Spleen (tissue), 7 donors: ENCODE measurements at regions not wholly inside any gene's neighbourhood (a gene's known extent, or its start where the extent isn't known, plus 50 kb on each side); places are given as distances from the start of the nearest gene placed in this dataset.

Experiments used
- POLR2A ChIP-seq, 3 donors: fragments of 450-650 bp; IDR thresholded peaks; one replicate each; pipeline ENCODE4 v1.5.1; 2017; ENCODE audit warnings: antibody characterized with exemption in 3 of 3, mild to moderate bottlenecking in 1 of 3
- TF ChIP-seq, protein P1 (sequence below), 11 experiments: fragments of 200-600 bp in 7 of 11; fragments of 450-650 bp in 4 of 11; sonication (generic) in 4 of 11; IDR thresholded peaks in 8 of 11; conservative IDR thresholded peaks in 3 of 11; 1 replicate in 7 of 11; 2 replicates in 4 of 11; pipeline versions ENCODE4 v1.4.0 to v1.8.0; 2016 to 2021; ENCODE audit warnings: antibody characterized with exemption in 11 of 11, inconsistent platforms in 4 of 11, mild to moderate bottlenecking in 1 of 11
- donor health status: DM: no; HTN: no; CAD: no; lungs with moderate emphysema.
- donor health status: DM: no; HTN: no; CAD: no.
- donor health status: DM: no; HTN: no; CAD: no.

DNA sequence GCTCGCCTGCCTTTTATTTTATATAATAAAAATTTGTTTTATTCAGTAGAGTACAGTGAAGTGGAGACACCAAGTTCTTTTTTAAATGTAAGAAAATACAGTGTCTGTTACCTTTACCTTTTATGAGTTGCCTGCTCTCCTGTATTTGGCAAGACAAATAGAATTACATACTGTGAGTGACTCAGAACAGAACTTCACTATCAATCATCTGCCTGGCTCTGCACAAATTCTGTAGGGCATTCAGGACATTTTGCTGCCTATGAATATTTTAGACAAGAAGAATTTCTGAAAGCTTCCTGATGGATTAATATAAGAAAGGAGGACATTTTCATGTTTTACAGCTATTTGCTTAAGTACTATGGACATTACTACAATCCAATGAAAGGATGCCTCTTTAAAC, 135.4 kb upstream of the PHF14 start:
- TF ChIP-seq, protein P1, sequence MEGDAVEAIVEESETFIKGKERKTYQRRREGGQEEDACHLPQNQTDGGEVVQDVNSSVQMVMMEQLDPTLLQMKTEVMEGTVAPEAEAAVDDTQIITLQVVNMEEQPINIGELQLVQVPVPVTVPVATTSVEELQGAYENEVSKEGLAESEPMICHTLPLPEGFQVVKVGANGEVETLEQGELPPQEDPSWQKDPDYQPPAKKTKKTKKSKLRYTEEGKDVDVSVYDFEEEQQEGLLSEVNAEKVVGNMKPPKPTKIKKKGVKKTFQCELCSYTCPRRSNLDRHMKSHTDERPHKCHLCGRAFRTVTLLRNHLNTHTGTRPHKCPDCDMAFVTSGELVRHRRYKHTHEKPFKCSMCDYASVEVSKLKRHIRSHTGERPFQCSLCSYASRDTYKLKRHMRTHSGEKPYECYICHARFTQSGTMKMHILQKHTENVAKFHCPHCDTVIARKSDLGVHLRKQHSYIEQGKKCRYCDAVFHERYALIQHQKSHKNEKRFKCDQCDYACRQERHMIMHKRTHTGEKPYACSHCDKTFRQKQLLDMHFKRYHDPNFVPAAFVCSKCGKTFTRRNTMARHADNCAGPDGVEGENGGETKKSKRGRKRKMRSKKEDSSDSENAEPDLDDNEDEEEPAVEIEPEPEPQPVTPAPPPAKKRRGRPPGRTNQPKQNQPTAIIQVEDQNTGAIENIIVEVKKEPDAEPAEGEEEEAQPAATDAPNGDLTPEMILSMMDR (IDR thresholded peaks at IDR 0.05 in 8 of 11, conservative IDR thresholded peaks at IDR 0.05 in 3 of 11) = no peak
- TF ChIP-seq POLR2A (IDR thresholded peaks at IDR 0.05) = no peak
